H7 (cell line): ENCODE measurements at regions not wholly inside any gene's neighbourhood (a gene's known extent, or its start where the extent isn't known, plus 50 kb on each side); places are given as distances from the start of the nearest gene placed in this dataset.

Experiments
- DNase-seq: peaks from one replicate; pipeline ENCODE4 v3.0.0; 2012
- H3K27me3 ChIP-seq: 2 replicates; pipeline ENCODE4 v1.6.0; 2011; ENCODE audit warnings: mild to moderate bottlenecking, low read length; ENCODE audit not compliant: control insufficient read depth, insufficient read depth
- H3K36me3 ChIP-seq: replicated peaks from 2 replicates; pipeline ENCODE4 v1.5.1; 2011; ENCODE audit warnings: low read length; ENCODE audit not compliant: control insufficient read depth, insufficient read depth
- H3K4me3 ChIP-seq: 2 replicates; pipeline ENCODE4 v1.5.1; 2011; ENCODE audit warnings: low read depth, mild to moderate bottlenecking, control low read depth, low read length, moderate library complexity; ENCODE audit not compliant: insufficient read depth

GRCh38 chr13:111633401-111633800 is 313.0 kb downstream of the TEX29 start:
- Histone ChIP-seq H3K4me3 (no peak overlapping the region), H3K36me3 (no peaks in the 10 kb centered on the region), H3K27me3 (no peaks in the 10 kb centered on the region; the same call in 1 of the 2 replicates)
- no peak for DNase-seq

GRCh38 chr13:111634410-111634809 is 314.0 kb downstream of the TEX29 start:
- Histone ChIP-seq H3K4me3 (no peak overlapping the region), H3K36me3 (no peaks in the 10 kb centered on the region), H3K27me3 (no peaks in the 10 kb centered on the region; the same call in 1 of the 2 replicates)
- no peak for DNase-seq

GRCh38 chr13:111636271-111636670 is 315.8 kb downstream of the TEX29 start:
- Histone ChIP-seq H3K27me3 (no peaks in the 10 kb centered on the region; the same call in 1 of the 2 replicates), H3K36me3 (no peaks in the 10 kb centered on the region), H3K4me3 (no peak overlapping the region)
- DNase-seq: no peak

GRCh38 chr13:111636804-111637203 is 316.4 kb downstream of the TEX29 start:
- Histone ChIP-seq H3K4me3 (no peak overlapping the region), H3K27me3 (no peaks in the 10 kb centered on the region; the same call in 1 of the 2 replicates), H3K36me3 (no peaks in the 10 kb centered on the region)
- no peak for DNase-seq

GRCh38 chr13:111637365-111637764 is 316.9 kb downstream of the TEX29 start:
- H3K36me3 ChIP-seq: no peaks in the 10 kb centered on the region
- no peak for DNase-seq
- H3K4me3 ChIP-seq: no peak overlapping the region
- H3K27me3 ChIP-seq: no peaks in the 10 kb centered on the region; the same call in 1 of the 2 replicates

DNA sequence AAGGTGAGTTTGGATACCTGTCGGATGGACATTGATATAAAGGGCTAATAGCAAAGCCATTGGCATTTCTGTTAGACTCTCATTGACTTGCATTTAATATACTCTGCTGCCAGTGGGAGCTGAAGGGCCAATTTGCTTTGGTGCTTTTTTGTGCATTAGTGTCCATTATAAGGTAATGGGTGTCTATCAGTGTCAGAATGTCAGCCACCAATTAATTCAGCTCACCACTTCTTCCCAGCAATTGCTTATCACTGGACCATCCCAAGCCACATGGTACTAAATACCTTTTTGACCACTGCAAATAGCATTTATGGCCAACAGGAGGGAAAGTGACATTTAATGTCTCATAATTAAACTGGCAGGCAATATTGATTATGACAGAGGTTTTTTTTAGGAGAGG is 317.8 kb downstream of the TEX29 start:
- DNase-seq: no peak
- no peaks in the 10 kb centered on the region; the same call in 1 of the 2 replicates for H3K27me3 ChIP-seq
- no peaks in the 10 kb centered on the region for H3K36me3 ChIP-seq
- H3K4me3 ChIP-seq: no peak overlapping the region

GRCh38 chr13:111639196-111639705 is 318.8 kb downstream of the TEX29 start:
- Histone ChIP-seq H3K36me3 (no peaks in the 10 kb centered on the region), H3K27me3 (no peaks in the 10 kb centered on the region; the same call in 1 of the 2 replicates)
- no peak for DNase-seq

GRCh38 chr13:111640006-111640405 is 319.6 kb downstream of the TEX29 start:
- DNase-seq: no peak
- H3K36me3 ChIP-seq: no peaks in the 10 kb centered on the region
- H3K4me3 ChIP-seq: no peak overlapping the region
- no peaks in the 10 kb centered on the region; the same call in 1 of the 2 replicates for H3K27me3 ChIP-seq

More at GRCh38 chr13:111639196-111639705, 318.8 kb downstream of the TEX29 start:
- H3K4me3 ChIP-seq: no peak overlapping the region

GRCh38 chr13:111640476-111640875 is 320.0 kb downstream of the TEX29 start:
- Histone ChIP-seq H3K4me3 (no peak overlapping the region), H3K27me3 (no peaks in the 10 kb centered on the region; the same call in 1 of the 2 replicates), H3K36me3 (no peaks in the 10 kb centered on the region)
- DNase-seq: no peak

- Histone ChIP-seq H3K27me3 (no peaks in the 10 kb centered on the region), H3K4me3 (no peak overlapping the region), H3K36me3 (no peaks in the 10 kb centered on the region)
- no peak for DNase-seq
Observed at GRCh38 chr13:111642156-111642767, 321.8 kb downstream of the TEX29 start.

- H3K27me3 ChIP-seq: no peaks in the 10 kb centered on the region
- no peak for DNase-seq
- no peak overlapping the region for H3K4me3 ChIP-seq
- no peaks in the 10 kb centered on the region for H3K36me3 ChIP-seq
Observed at GRCh38 chr13:111644750-111645149, 324.3 kb downstream of the TEX29 start.

DNA sequence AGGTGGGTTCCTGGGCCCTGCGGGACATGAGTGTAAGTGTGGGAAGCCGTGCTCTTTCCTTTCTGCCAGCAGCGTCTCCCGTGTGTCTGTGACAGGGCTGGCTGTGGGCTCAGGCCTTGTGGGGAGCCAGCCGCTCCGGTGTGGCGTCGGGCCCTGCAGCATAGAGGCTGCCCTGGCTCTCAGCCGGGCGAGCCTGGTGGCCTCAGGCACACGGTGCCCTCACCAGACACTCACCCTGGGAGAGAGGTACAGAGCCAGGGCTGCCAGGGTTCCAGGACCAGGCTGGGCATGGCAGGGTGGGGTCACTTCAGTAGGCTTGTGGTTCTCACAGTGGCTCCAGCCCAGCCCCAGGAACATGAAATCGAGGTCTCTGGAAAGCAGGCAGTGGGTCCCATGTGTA is 324.8 kb downstream of the TEX29 start:
- Histone ChIP-seq H3K4me3 (no peak overlapping the region), H3K27me3 (no peaks in the 10 kb centered on the region; the same call in 1 of the 2 replicates), H3K36me3 (no peaks in the 10 kb centered on the region)
- no peak for DNase-seq

GRCh38 chr13:111645598-111646455 is 325.4 kb downstream of the TEX29 start:
- no peaks in the 10 kb centered on the region for H3K36me3 ChIP-seq
- no peak overlapping the region for H3K4me3 ChIP-seq
- DNase-seq: no peak
- no peaks in the 10 kb centered on the region; the same call in 1 of the 2 replicates for H3K27me3 ChIP-seq

- no peak for DNase-seq
- Histone ChIP-seq H3K4me3 (no peak overlapping the region), H3K36me3 (no peaks in the 10 kb centered on the region)
Observed at GRCh38 chr13:111646456-111646855, 326.0 kb downstream of the TEX29 start.

DNA sequence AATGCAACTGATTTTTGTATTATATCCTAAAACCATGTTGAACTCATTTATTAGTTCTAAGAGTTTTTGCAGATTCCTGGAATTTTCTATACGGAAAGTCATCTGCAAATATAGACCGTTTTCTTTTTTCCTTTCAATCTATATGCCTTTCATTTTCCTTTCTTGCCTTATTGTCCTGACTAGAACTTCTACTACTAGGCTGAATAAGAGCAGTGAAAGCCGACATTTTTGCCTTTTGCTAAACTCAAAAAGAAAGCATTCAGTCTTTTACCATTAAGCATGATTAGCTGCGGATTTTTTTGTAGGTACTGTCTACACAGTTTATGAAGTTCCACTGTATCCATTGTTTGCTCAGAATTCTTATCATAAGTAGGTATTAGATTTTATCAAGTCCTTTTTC is 328.4 kb downstream of the TEX29 start:
- no peak overlapping the region for H3K4me3 ChIP-seq
- no peaks in the 10 kb centered on the region; the same call in 1 of the 2 replicates for H3K27me3 ChIP-seq
- no peak for DNase-seq
- no peaks in the 10 kb centered on the region for H3K36me3 ChIP-seq

More at GRCh38 chr13:111646456-111646855, 326.0 kb downstream of the TEX29 start:
- H3K27me3 ChIP-seq: no peaks in the 10 kb centered on the region; the same call in 1 of the 2 replicates
